NCI-H226 (cell line): ENCODE measurements at regions not wholly inside any gene's neighbourhood (a gene's known extent, or its start where the extent isn't known, plus 50 kb on each side); places are given as distances from the start of the nearest gene placed in this dataset.

Source experiments
- DNase-seq: peaks from one replicate; pipeline ENCODE4 v3.0.0-alpha.2; 2015

- DNase-seq, result no peak
These were observed 469.4 kb upstream of the TNC start for GRCh38 chr9:115587310-115587709.

GRCh38 chr9:115590011-115590410, 472.1 kb upstream of the TNC start:
- DNase-seq, result peak; percentile 97

- DNase-seq, result peak; percentile 98
These were observed 473.6 kb upstream of the TNC start for GRCh38 chr9:115591584-115591984.

GRCh38 chr9:115593587-115594091, 475.7 kb upstream of the TNC start:
- peak; percentile 40 for DNase-seq

GRCh38 chr9:115594557-115594956, 476.6 kb upstream of the TNC start:
- DNase-seq, result no peak

GRCh38 chr9:115596021-115596745, 478.2 kb upstream of the TNC start:
- DNase-seq, result no peak

- no peak for DNase-seq
These were observed 478.8 kb upstream of the TNC start for GRCh38 chr9:115596746-115597080.

- DNase-seq, result no peak
These were observed 479.5 kb upstream of the TNC start for GRCh38 chr9:115597330-115597895.

- DNase-seq, result no peak
These were observed 480.8 kb upstream of the TNC start for GRCh38 chr9:115598751-115599150.

GRCh38 chr9:115599898-115600297, 481.9 kb upstream of the TNC start:
- no peak for DNase-seq

GRCh38 chr9:115601434-115601833, 483.5 kb upstream of the TNC start:
- no peak for DNase-seq

- DNase-seq, result peak; percentile 93
These were observed 487.0 kb upstream of the TNC start for GRCh38 chr9:115604831-115605483.

GRCh38 chr9:115606838-115607237, 488.9 kb upstream of the TNC start:
- DNase-seq, result no peak

- no peak for DNase-seq
These were observed 496.5 kb upstream of the TNC start for GRCh38 chr9:115614326-115614999.

GRCh38 chr9:115615000-115615401, 497.0 kb upstream of the TNC start:
- no peak for DNase-seq

- peak; percentile 95 for DNase-seq
These were observed 498.1 kb upstream of the TNC start for GRCh38 chr9:115615821-115616665.

GRCh38 chr9:115616666-115617239, 498.8 kb upstream of the TNC start:
- no peak for DNase-seq

- no peak for DNase-seq
These were observed 507.3 kb upstream of the TNC start for GRCh38 chr9:115625251-115625650.

- DNase-seq, result no peak
These were observed 508.0 kb upstream of the TNC start for GRCh38 chr9:115625954-115626353.

- no peak for DNase-seq
These were observed 509.6 kb upstream of the TNC start for GRCh38 chr9:115627511-115627910.

GRCh38 chr9:115628426-115628825, 510.5 kb upstream of the TNC start:
- DNase-seq, result no peak
